ENCODE measurements at regions not wholly inside any gene's neighbourhood (a gene's known extent, or its start where the extent isn't known, plus 50 kb on each side); places are given as distances from the start of the nearest gene placed in this dataset.

DNA sequence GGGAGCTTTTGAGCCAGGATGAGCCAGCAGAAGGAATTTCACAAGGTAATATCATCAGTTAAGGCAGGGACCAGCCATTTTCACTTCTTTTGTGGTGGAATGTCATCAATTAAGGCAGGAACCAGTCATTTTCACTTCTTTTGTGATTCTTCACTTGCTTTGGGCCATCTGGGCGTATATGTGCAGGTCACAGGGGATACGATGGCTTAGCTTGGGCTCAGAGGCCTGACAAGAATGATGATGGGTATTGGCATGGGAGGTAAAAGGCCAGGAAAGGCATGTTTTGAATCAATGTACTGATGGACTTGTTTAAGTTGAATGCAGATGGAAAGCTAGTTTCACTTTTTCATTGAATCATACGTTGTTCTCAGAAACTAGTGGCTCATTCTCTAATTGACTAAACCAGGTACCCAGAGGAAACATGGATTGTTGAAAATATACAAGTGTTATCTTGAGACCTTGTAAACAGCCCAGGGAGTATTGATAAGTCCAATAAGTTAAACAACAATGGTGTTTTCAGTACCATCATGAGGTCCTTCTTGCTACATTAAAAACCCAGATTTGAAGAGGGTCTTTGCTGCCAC lies 1672.5 kb upstream of the DDX18 start:
- TF ChIP-seq, protein P1, sequence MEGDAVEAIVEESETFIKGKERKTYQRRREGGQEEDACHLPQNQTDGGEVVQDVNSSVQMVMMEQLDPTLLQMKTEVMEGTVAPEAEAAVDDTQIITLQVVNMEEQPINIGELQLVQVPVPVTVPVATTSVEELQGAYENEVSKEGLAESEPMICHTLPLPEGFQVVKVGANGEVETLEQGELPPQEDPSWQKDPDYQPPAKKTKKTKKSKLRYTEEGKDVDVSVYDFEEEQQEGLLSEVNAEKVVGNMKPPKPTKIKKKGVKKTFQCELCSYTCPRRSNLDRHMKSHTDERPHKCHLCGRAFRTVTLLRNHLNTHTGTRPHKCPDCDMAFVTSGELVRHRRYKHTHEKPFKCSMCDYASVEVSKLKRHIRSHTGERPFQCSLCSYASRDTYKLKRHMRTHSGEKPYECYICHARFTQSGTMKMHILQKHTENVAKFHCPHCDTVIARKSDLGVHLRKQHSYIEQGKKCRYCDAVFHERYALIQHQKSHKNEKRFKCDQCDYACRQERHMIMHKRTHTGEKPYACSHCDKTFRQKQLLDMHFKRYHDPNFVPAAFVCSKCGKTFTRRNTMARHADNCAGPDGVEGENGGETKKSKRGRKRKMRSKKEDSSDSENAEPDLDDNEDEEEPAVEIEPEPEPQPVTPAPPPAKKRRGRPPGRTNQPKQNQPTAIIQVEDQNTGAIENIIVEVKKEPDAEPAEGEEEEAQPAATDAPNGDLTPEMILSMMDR (IDR thresholded peaks at IDR 0.05) = no peak
- no peak for TF ChIP-seq EP300 (IDR thresholded peaks at IDR 0.05; ENCODE audit: low read depth)

Data from transverse colon (tissue), 3 donors.